BJ (cell line): ENCODE measurements at regions not wholly inside any gene's neighbourhood (a gene's known extent, or its start where the extent isn't known, plus 50 kb on each side); places are given as distances from the start of the nearest gene placed in this dataset.

ENCODE experiments used
- CTCF ChIA-PET: fragments of 350-600 bp; formaldehyde crosslinking; extraction: SDS; loops from one replicate; lab custom pipeline; 2021; ENCODE audit warnings: antibody characterized with exemption, inconsistent platforms; lab: Yijun Ruan, JAX
- POLR2A ChIA-PET: fragments of 300-600 bp; sonication (Branson Sonifier 250); formaldehyde crosslinking; extraction: SDS; loops from one replicate; lab custom pipeline; 2021; ENCODE audit warnings: antibody characterized with exemption; lab: Charles Lee
- DNase-seq: peaks from one replicate; pipeline ENCODE4 v3.0.0-alpha.2; 2011; ENCODE audit warnings: low read depth
- H3K27me3 ChIP-seq: 2 replicates; pipeline ENCODE4 v1.6.0; 2011; ENCODE audit warnings: low read length; ENCODE audit not compliant: control insufficient read depth, insufficient read depth
- H3K36me3 ChIP-seq: 2 replicates; pipeline ENCODE4 v1.5.1; 2011; ENCODE audit warnings: low read length; ENCODE audit not compliant: control insufficient read depth, insufficient read depth
- H3K4me3 ChIP-seq: 2 replicates; pipeline ENCODE4 v1.5.1; 2011; ENCODE audit warnings: low read depth, mild to moderate bottlenecking, control low read depth, low read length
- CTCF ChIP-seq: IDR thresholded peaks from 2 replicates; pipeline ENCODE4 v1.5.1; 2011; ENCODE audit warnings: low read depth, mild to moderate bottlenecking, control low read depth, inconsistent platforms, low read length, moderate library complexity; ENCODE audit not compliant: insufficient read depth

- no peak for DNase-seq
- Histone ChIP-seq H3K27me3 (no peaks in the 10 kb centered on the region), H3K4me3 (no peak overlapping the region), H3K36me3 (no peaks in the 10 kb centered on the region)
- ChIA-PET POLR2A (no interaction called here), CTCF (interaction anchor here (1.3 kb wide), 1 partner anchor 9 kb away, joined by 3 read pairs; no protein-coding TSS in a partner anchor)
- TF ChIP-seq CTCF, result no peak
Measured at GRCh38 chr12:39040275-39040674, 134.9 kb upstream of the CPNE8 start.

GRCh38 chr12:39037115-39037514, 131.7 kb upstream of the CPNE8 start:
- ChIA-PET CTCF (no interaction called here), POLR2A (no interaction called here)
- no peaks in the 10 kb centered on the region for H3K36me3 ChIP-seq
- no peaks in the 10 kb centered on the region for H3K27me3 ChIP-seq
- DNase-seq, result no peak
- TF ChIP-seq CTCF, result no peak
- no peak overlapping the region for H3K4me3 ChIP-seq

- no peak for DNase-seq
- no peak for TF ChIP-seq CTCF
- H3K27me3 ChIP-seq, result no peaks in the 10 kb centered on the region
- H3K4me3 ChIP-seq, result no peak overlapping the region
- no peaks in the 10 kb centered on the region for H3K36me3 ChIP-seq
- ChIA-PET POLR2A (no interaction called here), CTCF (no interaction called here)
Measured at GRCh38 chr12:39036105-39036504, 130.7 kb upstream of the CPNE8 start.

GRCh38 chr12:39033782-39034181, 128.4 kb upstream of the CPNE8 start:
- no peak for TF ChIP-seq CTCF
- H3K27me3 ChIP-seq, result no peaks in the 10 kb centered on the region
- no peak overlapping the region for H3K4me3 ChIP-seq
- CTCF ChIA-PET, result no interaction called here
- DNase-seq, result no peak
- POLR2A ChIA-PET, result no interaction called here
- no peaks in the 10 kb centered on the region for H3K36me3 ChIP-seq

- Histone ChIP-seq H3K36me3 (no peaks in the 10 kb centered on the region), H3K4me3 (no peak overlapping the region), H3K27me3 (no peaks in the 10 kb centered on the region)
- TF ChIP-seq CTCF, result no peak
- no peak for DNase-seq
- ChIA-PET POLR2A (no interaction called here), CTCF (no interaction called here)
Measured at GRCh38 chr12:39032448-39032847, 127.1 kb upstream of the CPNE8 start.
